Suprapubic skin (tissue), 4 donors: ENCODE measurements at regions not wholly inside any gene's neighbourhood (a gene's known extent, or its start where the extent isn't known, plus 50 kb on each side); places are given as distances from the start of the nearest gene placed in this dataset.

Experiments
- POLR2A ChIP-seq, 2 donors: fragments of 450-650 bp; IDR thresholded peaks; one replicate each; pipeline ENCODE4 v1.6.1; 2017; ENCODE audit warnings: antibody characterized with exemption in 2 of 2, mild to moderate bottlenecking in 2 of 2, moderate library complexity in 2 of 2
- POLR2AphosphoS5 ChIP-seq, 3 donors: sonication (generic); formaldehyde crosslinking; IDR thresholded peaks; one replicate each; pipeline ENCODE4 v1.6.1; 2017; ENCODE audit warnings: antibody characterized with exemption in 3 of 3
- TF ChIP-seq, protein P1 (sequence below), 2 donors: fragments of 200-600 bp in 1 of 2; fragments of 450-650 bp in 1 of 2; sonication (generic) in 1 of 2; IDR thresholded peaks; one replicate each; pipeline ENCODE4 v1.5.1; 2016 to 2019; ENCODE audit warnings: antibody characterized with exemption in 2 of 2, mild to moderate bottlenecking in 1 of 2, moderate library complexity in 1 of 2

DNA sequence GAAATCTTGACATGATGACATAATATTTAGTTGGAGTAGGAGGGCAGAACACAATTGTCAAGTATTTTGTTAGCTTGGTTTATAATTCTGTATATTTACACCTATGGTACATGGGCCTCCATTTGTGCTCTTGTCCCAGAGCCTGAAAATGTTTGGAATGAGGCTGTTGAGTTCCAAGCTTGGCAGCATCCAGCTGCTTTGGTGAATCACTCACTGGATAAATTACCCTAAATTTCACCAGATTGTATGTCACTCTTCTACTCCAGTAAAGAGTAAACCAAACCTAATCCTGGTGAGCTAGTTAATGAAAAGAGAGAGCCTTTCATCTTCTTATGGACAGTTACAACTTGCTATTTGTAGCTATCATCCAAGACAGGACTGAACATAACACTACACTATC, 928.7 kb downstream of the DIPK2A start:
- TF ChIP-seq POLR2A (IDR thresholded peaks at IDR 0.05) (no peak), POLR2AphosphoS5 (IDR thresholded peaks at IDR 0.05) (no peak)
- TF ChIP-seq, protein P1, sequence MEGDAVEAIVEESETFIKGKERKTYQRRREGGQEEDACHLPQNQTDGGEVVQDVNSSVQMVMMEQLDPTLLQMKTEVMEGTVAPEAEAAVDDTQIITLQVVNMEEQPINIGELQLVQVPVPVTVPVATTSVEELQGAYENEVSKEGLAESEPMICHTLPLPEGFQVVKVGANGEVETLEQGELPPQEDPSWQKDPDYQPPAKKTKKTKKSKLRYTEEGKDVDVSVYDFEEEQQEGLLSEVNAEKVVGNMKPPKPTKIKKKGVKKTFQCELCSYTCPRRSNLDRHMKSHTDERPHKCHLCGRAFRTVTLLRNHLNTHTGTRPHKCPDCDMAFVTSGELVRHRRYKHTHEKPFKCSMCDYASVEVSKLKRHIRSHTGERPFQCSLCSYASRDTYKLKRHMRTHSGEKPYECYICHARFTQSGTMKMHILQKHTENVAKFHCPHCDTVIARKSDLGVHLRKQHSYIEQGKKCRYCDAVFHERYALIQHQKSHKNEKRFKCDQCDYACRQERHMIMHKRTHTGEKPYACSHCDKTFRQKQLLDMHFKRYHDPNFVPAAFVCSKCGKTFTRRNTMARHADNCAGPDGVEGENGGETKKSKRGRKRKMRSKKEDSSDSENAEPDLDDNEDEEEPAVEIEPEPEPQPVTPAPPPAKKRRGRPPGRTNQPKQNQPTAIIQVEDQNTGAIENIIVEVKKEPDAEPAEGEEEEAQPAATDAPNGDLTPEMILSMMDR (IDR thresholded peaks at IDR 0.05) = no peak
